HG03558 (cell line): ENCODE measurements at regions not wholly inside any gene's neighbourhood (a gene's known extent, or its start where the extent isn't known, plus 50 kb on each side); places are given as distances from the start of the nearest gene placed in this dataset.
"Not testable (repeated sequence)": the region's sequence is repeated elsewhere in the genome, so short reads cannot be mapped to it uniquely, and the experiment has no call there.

ENCODE experiments used
- ATAC-seq: cut with Tn5 transposase; IDR thresholded peaks from one replicate; pipeline ENCODE4 v1.9.1; 2021; ENCODE audit warnings: moderate number of reproducible peaks; ENCODE audit not compliant: unreplicated experiment; ENCODE audit errors: extremely low read depth

GRCh38 chr1:157371221-157371620 is 181.1 kb downstream of the FCRL5 start:
- ATAC-seq: no peak

- ATAC-seq: no peak
These were observed 181.6 kb downstream of the FCRL5 start for GRCh38 chr1:157370698-157371097.

GRCh38 chr1:157369808-157370521 is 182.3 kb downstream of the FCRL5 start:
- ATAC-seq: no peak

DNA sequence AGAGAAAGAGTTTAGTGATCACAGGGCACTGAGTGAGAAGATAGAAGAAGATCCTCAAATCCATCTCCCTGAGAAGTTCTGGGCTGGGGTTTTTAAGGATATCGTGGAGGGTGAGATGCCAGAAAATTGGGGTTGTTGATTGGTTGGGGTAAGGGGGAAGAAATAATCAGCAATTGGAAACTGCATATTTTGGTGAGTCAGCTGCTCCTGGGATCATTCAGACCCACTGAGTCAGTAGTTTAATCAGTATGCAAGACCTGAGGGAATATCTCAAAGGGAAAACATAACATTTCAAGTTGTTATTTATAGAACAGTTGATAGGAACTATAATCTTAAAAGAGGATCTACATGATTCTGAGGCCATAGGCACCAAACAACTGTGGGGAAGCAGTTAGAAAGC is 183.4 kb downstream of the FCRL5 start:
- not testable (repeated sequence) for ATAC-seq

DNA sequence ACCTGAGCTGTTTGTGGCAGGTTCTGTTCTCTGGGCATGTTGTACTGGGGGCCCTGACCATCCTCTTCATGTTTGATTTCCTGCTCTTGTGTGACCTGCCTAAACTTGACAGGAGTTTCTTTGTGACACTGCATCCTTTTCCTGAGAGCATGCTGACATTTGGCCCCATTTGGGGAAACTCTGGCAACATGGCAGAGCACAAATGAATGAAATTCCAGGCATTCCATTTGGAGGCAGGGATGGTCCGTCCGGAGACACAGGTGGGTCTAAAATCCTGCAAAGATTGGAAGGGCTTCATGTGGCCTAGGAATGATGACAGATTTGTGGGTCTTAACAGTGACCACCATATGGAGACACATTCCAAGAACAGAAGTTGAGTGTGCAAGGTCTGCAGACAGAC is 184.0 kb downstream of the FCRL5 start:
- no peak for ATAC-seq

DNA sequence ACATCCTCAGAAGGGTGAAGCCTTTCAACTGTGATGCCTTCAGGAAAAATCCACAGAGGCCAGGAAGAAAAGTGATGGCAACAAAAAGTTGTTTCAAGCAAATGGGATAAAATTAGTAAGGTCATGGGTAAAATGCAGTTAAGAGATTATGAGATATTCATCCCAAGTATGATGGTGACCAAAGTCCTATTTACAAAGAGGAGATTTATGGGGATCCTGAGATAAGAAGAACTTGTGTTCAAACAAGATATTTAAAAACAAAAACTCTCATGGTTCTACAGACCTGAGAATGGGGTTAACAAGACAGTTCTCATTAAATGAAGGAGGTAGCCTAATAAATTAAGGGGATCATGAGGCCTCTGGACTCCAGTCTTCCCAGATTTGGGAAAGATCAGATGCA is 184.4 kb downstream of the FCRL5 start:
- ATAC-seq: no peak

GRCh38 chr1:157367091-157367739 is 185.1 kb downstream of the FCRL5 start:
- no peak for ATAC-seq

GRCh38 chr1:157364612-157365011 is 187.7 kb downstream of the FCRL5 start:
- no peak for ATAC-seq

GRCh38 chr1:157363660-157364140 is 188.6 kb downstream of the FCRL5 start:
- no peak for ATAC-seq

DNA sequence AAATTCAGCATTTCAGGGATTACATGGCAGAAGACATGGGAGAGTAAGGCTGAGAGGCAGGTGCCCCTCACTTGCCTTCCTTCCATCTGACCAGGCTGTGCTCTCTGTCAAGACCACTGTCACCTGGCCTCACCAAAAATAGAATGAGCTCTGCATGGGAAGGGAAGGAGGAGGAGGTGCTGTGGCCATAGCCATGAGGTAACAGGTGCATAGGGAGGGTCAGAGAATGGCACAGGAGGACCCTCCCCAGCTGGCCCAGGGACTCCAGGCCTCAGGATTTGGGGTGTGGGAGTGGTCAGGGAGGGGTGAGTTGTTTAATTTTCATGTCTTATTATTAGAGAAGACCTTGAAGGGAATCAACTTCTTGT is 192.3 kb downstream of the FCRL5 start:
- ATAC-seq: no peak

DNA sequence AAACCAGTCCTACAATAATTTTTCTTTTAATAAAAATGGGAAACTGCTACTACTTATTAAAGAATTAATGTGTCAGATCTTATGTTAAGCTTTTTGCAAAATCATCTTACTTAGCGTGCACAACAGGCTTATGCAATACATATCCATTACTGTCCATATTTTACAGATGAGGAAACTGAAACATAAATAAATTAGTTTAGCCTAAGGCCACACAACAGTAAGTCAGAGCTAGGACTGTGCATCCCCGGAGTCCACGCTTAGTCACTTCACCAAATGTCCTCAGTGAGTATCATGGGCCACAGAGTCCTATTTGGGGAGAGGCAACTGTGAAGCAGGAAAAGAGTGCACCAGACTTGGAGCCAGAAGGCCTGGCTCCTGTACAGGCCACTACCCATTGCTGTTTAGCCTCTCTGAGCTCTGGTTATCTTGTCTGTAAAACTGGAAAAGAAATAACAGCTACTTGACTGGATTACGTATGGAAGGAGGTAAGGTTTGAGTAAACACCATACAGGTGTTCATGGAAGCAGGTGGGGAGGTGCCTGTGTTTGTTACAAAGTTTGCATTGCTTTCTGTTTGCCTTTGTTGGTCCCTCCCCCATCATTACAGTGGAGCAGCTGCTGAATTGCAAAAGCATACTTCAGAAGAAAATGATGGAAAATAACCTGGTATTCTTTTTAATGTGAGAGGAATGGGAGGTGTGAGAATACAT is 192.8 kb downstream of the FCRL5 start:
- no peak for ATAC-seq

- no peak for ATAC-seq
These were observed 195.2 kb downstream of the FCRL5 start for GRCh38 chr1:157357111-157357510.

DNA sequence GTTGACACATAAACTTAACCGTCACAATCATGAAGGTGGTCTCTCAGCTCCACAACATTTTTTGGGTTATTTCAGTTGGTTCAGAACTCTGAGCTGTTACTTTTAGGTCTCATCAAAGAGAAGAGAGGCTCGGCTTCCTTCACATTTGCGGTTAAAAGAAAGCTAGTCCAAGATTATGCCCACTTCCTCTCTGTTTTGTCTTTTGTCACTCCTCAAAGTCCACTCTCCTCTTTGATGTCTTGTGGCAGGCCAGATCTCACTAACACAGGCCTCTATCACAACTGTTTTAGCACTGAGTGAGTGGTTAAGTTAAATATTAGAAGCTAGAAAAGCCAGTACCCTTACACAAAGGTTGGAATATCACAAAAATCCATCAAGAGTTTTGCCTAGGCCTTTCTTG is 195.7 kb downstream of the FCRL5 start:
- ATAC-seq: no peak

DNA sequence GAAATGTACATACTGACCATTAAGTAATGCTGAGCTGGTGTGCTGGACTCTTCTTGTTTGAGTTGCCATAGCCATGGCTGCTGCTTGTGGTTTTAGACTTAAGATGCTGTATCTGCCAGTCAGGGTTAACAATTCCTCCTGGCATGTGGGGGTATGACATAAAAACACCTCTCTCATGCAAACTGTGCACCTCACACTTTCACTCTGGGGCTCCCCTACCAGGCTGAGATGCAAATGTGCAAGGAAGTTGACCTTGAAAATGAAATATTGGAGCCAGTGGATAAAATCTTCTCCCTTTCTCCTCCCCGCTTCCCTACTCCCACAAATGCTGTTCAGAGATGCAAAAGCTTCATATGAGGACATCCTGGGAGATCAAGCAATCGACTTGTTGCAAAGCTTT is 198.8 kb downstream of the FCRL5 start:
- no peak for ATAC-seq

- no peak for ATAC-seq
These were observed 199.4 kb downstream of the FCRL5 start for GRCh38 chr1:157352817-157353408.

DNA sequence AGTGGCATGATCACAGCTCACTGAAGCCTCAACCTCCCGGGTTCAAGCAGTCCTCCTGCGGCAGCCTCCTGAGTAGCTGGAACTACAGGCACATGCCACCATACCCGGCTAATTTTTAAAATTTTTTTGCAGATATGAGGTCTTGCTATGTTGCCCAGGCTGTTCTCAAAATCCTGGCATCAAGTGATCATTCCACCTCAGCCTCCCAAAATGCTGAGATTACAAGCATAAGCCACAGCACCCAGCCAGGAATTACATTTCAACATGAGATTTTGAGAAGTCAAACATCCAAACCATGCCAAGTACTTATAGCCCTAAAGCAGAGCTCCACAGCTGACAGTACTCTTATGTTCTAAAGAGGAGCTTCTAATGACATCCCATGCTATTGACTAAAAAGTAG is 200.1 kb downstream of the FCRL5 start:
- ATAC-seq: no peak

DNA sequence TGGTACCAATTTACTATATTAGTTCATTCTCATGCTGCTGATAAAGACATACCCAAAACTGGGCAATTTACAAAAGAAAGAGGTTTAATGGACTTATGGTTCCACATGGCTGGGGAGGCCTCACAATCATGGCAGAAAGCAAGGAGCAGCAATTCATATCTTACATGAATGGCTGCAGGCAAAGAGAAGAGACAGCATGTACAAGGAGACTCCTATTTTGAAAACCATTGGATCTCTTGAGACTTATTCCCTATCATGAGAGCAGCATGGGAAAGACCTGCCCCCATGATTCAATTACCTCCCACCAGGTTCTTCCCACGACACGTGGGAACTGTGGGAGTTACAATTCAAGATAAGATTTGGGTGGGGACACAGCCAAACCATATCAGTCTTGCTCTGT is 200.5 kb downstream of the FCRL5 start:
- ATAC-seq: not testable (repeated sequence)

GRCh38 chr1:157348538-157349480 is 203.5 kb downstream of the FCRL5 start:
- no peak for ATAC-seq

DNA sequence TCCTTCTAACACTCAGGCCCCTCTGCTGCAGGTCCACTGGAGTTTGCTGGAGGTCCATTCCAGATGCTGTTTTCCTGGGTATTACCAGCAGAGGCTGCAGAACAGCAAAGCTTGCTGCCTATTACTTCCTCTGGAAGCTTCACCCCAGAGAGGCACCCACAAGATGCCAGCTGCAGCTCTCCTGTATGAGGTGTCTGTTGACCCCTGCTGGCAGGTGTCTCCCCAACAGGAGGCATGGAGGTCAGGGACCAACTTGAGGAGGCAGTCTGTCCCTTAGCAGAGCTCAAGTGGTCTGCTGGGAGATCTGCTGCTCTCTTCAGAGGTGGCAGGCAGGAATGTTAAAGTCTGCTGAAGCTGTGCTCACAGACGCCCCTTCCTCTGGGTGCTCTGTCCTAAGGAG is 204.8 kb downstream of the FCRL5 start:
- no peak for ATAC-seq

DNA sequence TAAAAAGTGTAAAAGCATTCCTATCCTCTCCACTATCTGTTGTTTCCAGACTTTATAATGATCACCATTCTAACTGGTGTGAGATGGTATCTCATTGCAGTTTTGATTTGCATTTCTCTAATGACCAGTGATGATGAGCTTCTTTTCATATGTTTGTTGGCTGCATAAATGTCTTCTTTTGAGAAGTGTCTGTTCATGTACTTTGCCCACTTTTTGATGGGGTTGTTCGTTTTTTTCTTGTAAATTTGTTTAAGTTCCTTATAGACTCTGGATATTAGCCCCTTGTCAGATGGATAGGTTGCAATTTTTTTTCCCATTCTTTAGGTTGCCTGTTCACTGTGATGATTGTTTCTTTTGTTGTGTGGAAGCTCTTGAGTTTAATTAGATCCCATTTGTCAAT is 199.6 kb upstream of the ETV3 start:
- not testable (repeated sequence) for ATAC-seq
